HL-60 (cell line): ENCODE measurements at regions not wholly inside any gene's neighbourhood (a gene's known extent, or its start where the extent isn't known, plus 50 kb on each side); places are given as distances from the start of the nearest gene placed in this dataset.

Source experiments
- DNase-seq, 2 experiments: peaks; one replicate each; pipeline ENCODE4 v3.0.0-alpha.2; 2010 to 2020; ENCODE audit warnings: low read depth in 1 of 2, low spot score in 1 of 2
- H3K27ac ChIP-seq: fragments of 250-450 bp; sonication (Bioruptor Pico); replicated peaks from 2 replicates; pipeline ENCODE4 v1.5.1; 2020; ENCODE audit warnings: mild to moderate bottlenecking, moderate library complexity
- H3K27me3 ChIP-seq: fragments of 250-450 bp; sonication (Bioruptor Pico); 2 replicates; pipeline ENCODE4 v1.5.1; 2021; ENCODE audit warnings: mild to moderate bottlenecking, moderate library complexity; ENCODE audit not compliant: insufficient read depth, poor library complexity, severe bottlenecking
- H3K4me3 ChIP-seq: replicated peaks from 2 replicates; pipeline ENCODE4 v1.5.1; 2011; ENCODE audit warnings: mild to moderate bottlenecking, control low read depth, low read length; ENCODE audit not compliant: insufficient read depth
- GABPA ChIP-seq: IDR thresholded peaks from 2 replicates; pipeline ENCODE4 v1.6.1; 2012; ENCODE audit warnings: low read depth
- POLR2AphosphoS5 ChIP-seq: IDR thresholded peaks from 2 replicates; pipeline ENCODE4 v1.6.1; 2012; ENCODE audit warnings: low read depth
- SPI1 ChIP-seq: IDR thresholded peaks from 2 replicates; pipeline ENCODE4 v1.6.1; 2012; ENCODE audit warnings: low read depth, mild to moderate bottlenecking, borderline replicate concordance
- TF ChIP-seq, protein P1 (sequence below): IDR thresholded peaks from one replicate; pipeline ENCODE4 v1.5.1; 2011; ENCODE audit warnings: low read length, control low read depth, inconsistent platforms; ENCODE audit not compliant: insufficient read depth
- TF ChIP-seq, protein P2 (sequence below): IDR thresholded peaks from 2 replicates; pipeline ENCODE4 v1.6.1; 2012; ENCODE audit warnings: low read depth; ENCODE audit not compliant: insufficient replicate concordance

DNA sequence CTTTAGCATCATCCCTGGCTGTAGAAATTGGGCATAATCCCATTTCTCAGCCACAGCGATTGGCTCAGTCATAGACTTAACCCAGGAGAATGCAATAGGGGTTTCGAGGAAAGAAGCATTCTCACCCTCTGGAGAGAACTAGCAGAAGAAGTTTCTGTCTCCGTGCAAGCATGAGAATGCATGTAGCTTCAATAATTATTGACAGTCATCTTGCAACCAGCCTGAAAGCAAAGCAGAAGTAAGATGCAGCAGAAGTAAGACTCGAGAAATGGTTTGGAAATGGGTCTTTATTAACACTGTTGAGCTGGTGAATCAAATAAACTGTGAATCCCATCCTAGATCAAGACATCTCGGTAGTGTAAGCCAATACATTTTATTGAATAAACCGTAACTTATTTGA lies 828.8 kb upstream of the GJE1 start:
- TF ChIP-seq, protein P1, sequence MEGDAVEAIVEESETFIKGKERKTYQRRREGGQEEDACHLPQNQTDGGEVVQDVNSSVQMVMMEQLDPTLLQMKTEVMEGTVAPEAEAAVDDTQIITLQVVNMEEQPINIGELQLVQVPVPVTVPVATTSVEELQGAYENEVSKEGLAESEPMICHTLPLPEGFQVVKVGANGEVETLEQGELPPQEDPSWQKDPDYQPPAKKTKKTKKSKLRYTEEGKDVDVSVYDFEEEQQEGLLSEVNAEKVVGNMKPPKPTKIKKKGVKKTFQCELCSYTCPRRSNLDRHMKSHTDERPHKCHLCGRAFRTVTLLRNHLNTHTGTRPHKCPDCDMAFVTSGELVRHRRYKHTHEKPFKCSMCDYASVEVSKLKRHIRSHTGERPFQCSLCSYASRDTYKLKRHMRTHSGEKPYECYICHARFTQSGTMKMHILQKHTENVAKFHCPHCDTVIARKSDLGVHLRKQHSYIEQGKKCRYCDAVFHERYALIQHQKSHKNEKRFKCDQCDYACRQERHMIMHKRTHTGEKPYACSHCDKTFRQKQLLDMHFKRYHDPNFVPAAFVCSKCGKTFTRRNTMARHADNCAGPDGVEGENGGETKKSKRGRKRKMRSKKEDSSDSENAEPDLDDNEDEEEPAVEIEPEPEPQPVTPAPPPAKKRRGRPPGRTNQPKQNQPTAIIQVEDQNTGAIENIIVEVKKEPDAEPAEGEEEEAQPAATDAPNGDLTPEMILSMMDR: no peak
- TF ChIP-seq, protein P2, sequence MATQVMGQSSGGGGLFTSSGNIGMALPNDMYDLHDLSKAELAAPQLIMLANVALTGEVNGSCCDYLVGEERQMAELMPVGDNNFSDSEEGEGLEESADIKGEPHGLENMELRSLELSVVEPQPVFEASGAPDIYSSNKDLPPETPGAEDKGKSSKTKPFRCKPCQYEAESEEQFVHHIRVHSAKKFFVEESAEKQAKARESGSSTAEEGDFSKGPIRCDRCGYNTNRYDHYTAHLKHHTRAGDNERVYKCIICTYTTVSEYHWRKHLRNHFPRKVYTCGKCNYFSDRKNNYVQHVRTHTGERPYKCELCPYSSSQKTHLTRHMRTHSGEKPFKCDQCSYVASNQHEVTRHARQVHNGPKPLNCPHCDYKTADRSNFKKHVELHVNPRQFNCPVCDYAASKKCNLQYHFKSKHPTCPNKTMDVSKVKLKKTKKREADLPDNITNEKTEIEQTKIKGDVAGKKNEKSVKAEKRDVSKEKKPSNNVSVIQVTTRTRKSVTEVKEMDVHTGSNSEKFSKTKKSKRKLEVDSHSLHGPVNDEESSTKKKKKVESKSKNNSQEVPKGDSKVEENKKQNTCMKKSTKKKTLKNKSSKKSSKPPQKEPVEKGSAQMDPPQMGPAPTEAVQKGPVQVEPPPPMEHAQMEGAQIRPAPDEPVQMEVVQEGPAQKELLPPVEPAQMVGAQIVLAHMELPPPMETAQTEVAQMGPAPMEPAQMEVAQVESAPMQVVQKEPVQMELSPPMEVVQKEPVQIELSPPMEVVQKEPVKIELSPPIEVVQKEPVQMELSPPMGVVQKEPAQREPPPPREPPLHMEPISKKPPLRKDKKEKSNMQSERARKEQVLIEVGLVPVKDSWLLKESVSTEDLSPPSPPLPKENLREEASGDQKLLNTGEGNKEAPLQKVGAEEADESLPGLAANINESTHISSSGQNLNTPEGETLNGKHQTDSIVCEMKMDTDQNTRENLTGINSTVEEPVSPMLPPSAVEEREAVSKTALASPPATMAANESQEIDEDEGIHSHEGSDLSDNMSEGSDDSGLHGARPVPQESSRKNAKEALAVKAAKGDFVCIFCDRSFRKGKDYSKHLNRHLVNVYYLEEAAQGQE: no peak
- no peak overlapping the region for H3K4me3 ChIP-seq
- no peaks in the 10 kb centered on the region for H3K27me3 ChIP-seq
- H3K27ac ChIP-seq: no peak overlapping the region
- DNase-seq: no peak

DNA sequence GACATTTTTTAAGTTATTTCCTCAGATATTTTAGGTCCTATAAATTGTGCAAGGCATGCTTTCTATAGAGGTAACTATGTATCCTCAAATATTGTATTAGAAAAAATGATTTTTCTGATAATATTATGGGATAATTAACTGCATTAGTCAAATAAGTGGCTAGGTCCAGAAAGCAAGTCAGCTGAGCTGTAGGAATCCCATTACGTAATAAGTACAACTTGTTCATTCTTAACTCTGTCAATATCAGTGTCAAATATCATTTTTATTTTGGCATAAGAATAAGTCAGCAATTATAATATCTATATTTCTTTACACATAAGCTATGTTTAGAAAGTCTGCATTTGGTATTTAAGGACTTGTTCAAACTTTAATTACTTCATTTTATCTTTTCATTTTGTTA lies 830.9 kb upstream of the GJE1 start:
- Histone ChIP-seq H3K4me3 (no peak overlapping the region), H3K27me3 (no peaks in the 10 kb centered on the region), H3K27ac (no peak overlapping the region)
- no peak for DNase-seq
- TF ChIP-seq, protein P2: no peak
- no peak for TF ChIP-seq SPI1
- no peak for TF ChIP-seq GABPA
- TF ChIP-seq, protein P1: no peak
- no peak for TF ChIP-seq POLR2AphosphoS5

DNA sequence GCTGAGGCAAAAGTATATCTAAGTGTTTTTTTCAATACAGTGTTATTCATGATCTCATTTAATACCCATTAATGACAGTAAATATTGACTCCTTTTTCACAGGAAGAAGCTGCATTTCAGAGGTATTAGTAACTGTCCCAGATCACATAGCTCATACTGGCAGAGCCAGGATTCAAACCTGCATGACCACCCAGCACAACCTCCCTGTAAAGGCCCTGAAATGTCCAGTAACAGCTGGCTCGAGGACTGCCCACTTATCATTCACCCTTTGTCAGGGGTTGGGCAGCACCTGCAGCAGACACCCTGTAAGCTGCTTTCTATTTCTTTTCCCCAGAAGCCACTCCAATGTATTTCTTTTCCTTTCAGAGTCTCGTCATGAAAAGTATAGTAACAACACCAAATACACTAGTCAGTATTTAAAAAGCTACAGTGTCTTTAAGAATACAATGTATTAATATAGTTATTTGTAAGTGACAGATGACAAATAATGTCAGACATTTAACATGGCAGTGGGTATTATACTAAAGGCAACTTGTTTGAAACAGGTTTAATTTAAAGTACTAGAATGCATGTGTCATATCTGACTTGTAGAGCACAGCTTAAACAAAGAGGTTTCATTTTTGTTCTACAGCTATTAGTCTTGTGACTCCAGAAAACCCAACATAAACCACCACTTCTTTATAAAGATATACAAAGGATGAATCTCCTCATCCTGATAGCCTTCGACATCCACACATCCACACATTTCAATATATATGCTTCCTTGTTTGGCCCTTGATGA lies 841.6 kb upstream of the GJE1 start:
- TF ChIP-seq, protein P1: no peak
- TF ChIP-seq SPI1 (no peak), GABPA (no peak), POLR2AphosphoS5 (no peak)
- TF ChIP-seq, protein P2: no peak
- H3K4me3 ChIP-seq: no peak overlapping the region
- no peak overlapping the region for H3K27ac ChIP-seq
- no peak for DNase-seq
- no peaks in the 10 kb centered on the region for H3K27me3 ChIP-seq
